ENCODE measurements at regions not wholly inside any gene's neighbourhood (a gene's known extent, or its start where the extent isn't known, plus 50 kb on each side); places are given as distances from the start of the nearest gene placed in this dataset.
"Not testable (repeated sequence)": the region's sequence is repeated elsewhere in the genome, so short reads cannot be mapped to it uniquely, and the experiment has no call there.

- no peak for DNase-seq (ENCODE audit: extremely low read depth in 1 of 11, low read depth in 9 of 11, low spot score in 4 of 11)
These were observed 67.8 kb upstream of the FARP1 start for GRCh38 chr13:98075048-98075447.

GRCh38 chr13:98076309-98076708 lies 66.6 kb upstream of the FARP1 start:
- DNase-seq (ENCODE audit: extremely low read depth in 1 of 11, low read depth in 9 of 11, low spot score in 4 of 11), result not testable (repeated sequence)

DNA sequence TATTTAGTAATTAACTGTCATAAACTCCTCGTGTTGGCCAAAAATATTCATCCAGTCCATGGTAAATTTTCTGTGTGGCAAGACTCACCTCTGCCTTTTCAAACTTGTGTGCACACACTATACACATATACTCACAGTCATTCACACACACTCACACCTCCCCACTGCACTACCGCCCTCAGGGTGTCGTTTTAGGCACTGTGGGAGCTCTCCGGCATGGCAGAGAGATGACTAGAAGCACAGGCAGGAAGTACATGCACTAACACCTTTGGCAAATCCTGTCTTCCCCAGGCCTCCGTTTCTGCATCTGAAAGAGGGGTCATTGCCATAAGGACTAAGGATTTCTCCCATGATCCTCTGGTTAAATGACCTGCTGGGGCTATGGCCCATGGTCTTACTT lies 62.6 kb upstream of the FARP1 start:
- no peak for DNase-seq (ENCODE audit: extremely low read depth in 1 of 11, low read depth in 9 of 11, low spot score in 4 of 11)

DNA sequence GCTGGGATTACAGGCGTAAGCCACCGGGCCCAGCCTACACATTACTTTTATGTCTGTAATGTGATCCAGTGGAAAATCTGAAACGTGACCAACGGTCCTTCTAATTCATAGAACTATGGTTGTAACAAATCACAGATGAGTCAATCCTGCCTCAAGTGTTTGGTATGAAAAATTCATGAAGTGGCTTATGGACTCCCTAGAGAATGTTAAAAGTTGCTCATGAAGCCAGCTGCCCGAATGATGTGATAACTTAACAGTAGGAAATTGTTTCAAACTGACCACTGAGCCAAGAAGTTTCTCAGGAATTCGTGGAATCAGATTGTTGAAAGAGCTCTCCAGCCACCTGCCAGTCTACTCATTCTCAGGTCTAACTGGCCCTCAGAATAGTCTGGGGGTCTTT lies 59.4 kb upstream of the FARP1 start:
- peak in 1 of 11 donors; percentile 33 for DNase-seq (ENCODE audit: extremely low read depth in 1 of 11, low read depth in 9 of 11, low spot score in 4 of 11)

- DNase-seq (ENCODE audit: extremely low read depth in 1 of 11, low read depth in 9 of 11, low spot score in 4 of 11), result no peak
These were observed 59.0 kb upstream of the FARP1 start for GRCh38 chr13:98083936-98084335.

- no peak for DNase-seq (ENCODE audit: extremely low read depth in 1 of 11, low read depth in 9 of 11, low spot score in 4 of 11)
These were observed 53.6 kb upstream of the FARP1 start for GRCh38 chr13:98089246-98089645.

DNA sequence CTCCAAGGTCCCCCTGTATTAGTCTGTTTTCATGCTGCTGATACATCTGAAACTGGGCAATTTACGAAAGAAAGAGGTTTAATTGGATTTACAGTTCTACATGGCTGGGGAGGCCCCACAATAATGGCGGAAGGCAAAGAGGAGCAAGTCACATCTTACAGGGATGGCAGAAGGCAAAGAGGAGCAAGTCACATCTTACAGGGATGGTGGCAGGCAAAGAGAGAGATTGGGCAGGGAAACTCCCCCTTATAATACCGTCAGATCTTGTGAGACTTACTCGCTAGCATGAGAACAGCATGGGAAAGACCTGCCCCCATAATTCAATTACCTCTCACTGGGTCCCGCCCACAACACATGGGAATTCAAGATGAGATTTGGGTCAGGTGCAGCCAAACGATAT lies 50.0 kb upstream of the FARP1 start:
- no peak for DNase-seq (ENCODE audit: extremely low read depth in 1 of 11, low read depth in 9 of 11, low spot score in 4 of 11)

Data from renal cortex interstitium (tissue), 11 donors.